ENCODE measurements at regions not wholly inside any gene's neighbourhood (a gene's known extent, or its start where the extent isn't known, plus 50 kb on each side); places are given as distances from the start of the nearest gene placed in this dataset.

DNA sequence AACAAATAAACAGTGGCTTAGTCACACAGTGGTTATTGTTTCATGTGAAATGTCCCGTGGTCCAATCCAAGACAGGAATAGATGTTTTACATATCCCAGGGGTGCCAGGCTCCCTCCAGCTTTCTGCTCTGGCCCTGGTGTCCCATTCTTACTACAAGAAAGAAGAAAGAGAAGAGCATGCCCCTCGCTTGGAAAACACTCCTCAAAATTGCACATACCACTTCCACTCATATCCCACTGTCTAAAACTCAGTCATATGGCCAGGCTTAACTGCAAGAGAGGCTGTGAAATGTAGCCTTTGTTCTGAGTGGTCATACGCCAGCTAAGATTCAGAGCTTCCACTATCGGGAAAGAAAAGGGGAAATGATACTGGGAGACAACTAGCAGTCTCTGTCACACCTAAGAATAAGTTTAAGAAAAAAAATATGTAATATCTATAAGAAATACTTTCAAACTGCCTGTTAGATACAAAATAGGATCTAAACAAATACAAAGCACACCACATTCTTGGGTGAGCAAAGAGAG lies 306.8 kb upstream of the FAM241A start:
- WGBS, 2 experiments (ENCODE audit: extremely low coverage in 2 of 2, insufficient read length in 1 of 2), result no CpG with 5 or more reads among the region's 4 CpGs
- Histone ChIP-seq H3K9me1 (ENCODE audit: insufficient read depth, low read length) (no peaks in the 10 kb centered on the region), H3K23ac (ENCODE audit: low read depth, low read length) (no peak overlapping the region), H4K8ac (ENCODE audit: low read depth in 2 of 2, low read length in 2 of 2) (no peak overlapping the region), H2AK5ac (ENCODE audit: low read depth, low read length) (no peak overlapping the region), H2AK9ac (replicated peaks; ENCODE audit: low read depth, low read length, poor library complexity) (no peak overlapping the region), H2BK120ac (ENCODE audit: low read depth, low read length) (no peak overlapping the region), H3K27me3 (ENCODE audit: control insufficient read depth, insufficient read depth, low read length) (no peaks in the 10 kb centered on the region), H4K20me1 (ENCODE audit: insufficient read depth, low read length) (no peaks in the 10 kb centered on the region), H2AFZ (replicated peaks; ENCODE audit: low read length, poor library complexity) (no peak overlapping the region), H2BK5ac (ENCODE audit: low read depth, low read length, poor library complexity, severe bottlenecking) (no peak overlapping the region), H3K56ac (ENCODE audit: extremely low read depth, insufficient read depth, low read length) (no peak overlapping the region), H3K36me3 (ENCODE audit: control insufficient read depth, insufficient read depth, low read length) (no peaks in the 10 kb centered on the region), H3K4me3 (ENCODE audit: insufficient read depth, low read depth, low read length) (no peak overlapping the region), H4K91ac (ENCODE audit: insufficient read depth, low read depth, low read length) (no peak overlapping the region), H2BK20ac (ENCODE audit: low read depth, low read length) (no peak overlapping the region), H3K79me1 (ENCODE audit: low read depth in 1 of 2, low read length in 2 of 2) (no peaks in the 10 kb centered on the region), H3K4me1 (ENCODE audit: control insufficient read depth, insufficient read depth, low read length) (no peaks in the 10 kb centered on the region), H3K14ac (replicated peaks; ENCODE audit: low read depth, low read length) (no peak overlapping the region), H3K27ac (ENCODE audit: insufficient read depth, low read length) (no peak overlapping the region), H3K4me2 (ENCODE audit: low read depth, low read length) (no peak overlapping the region), H3K9ac (ENCODE audit: low read depth, low read length) (no peak overlapping the region), H3K9me3 (ENCODE audit: control insufficient read depth, insufficient read depth, low read length) (no peaks in the 10 kb centered on the region), H4K5ac (ENCODE audit: low read depth, low read length) (no peak overlapping the region), H3K4ac (ENCODE audit: low read depth, low read length) (no peak overlapping the region), H2BK15ac (ENCODE audit: low read depth, low read length) (no peak overlapping the region), H3K18ac (ENCODE audit: low read depth, low read length) (no peak overlapping the region)
- no peak for TF ChIP-seq RAD21 (IDR thresholded peaks at IDR 0.05; ENCODE audit: low read length)
- TF ChIP-seq RCOR1 (IDR thresholded peaks at IDR 0.05; ENCODE audit: insufficient replicate concordance, low read length), result no peak
- no peak for TF ChIP-seq MAFK (IDR thresholded peaks at IDR 0.05; ENCODE audit: low read depth, low read length)
- TF ChIP-seq CHD1 (IDR thresholded peaks at IDR 0.05; ENCODE audit: low read depth, low read length), result no peak
- TF ChIP-seq CEBPB (IDR thresholded peaks at IDR 0.05; ENCODE audit: low read depth, low read length), result no peak
- TF ChIP-seq, protein P1, sequence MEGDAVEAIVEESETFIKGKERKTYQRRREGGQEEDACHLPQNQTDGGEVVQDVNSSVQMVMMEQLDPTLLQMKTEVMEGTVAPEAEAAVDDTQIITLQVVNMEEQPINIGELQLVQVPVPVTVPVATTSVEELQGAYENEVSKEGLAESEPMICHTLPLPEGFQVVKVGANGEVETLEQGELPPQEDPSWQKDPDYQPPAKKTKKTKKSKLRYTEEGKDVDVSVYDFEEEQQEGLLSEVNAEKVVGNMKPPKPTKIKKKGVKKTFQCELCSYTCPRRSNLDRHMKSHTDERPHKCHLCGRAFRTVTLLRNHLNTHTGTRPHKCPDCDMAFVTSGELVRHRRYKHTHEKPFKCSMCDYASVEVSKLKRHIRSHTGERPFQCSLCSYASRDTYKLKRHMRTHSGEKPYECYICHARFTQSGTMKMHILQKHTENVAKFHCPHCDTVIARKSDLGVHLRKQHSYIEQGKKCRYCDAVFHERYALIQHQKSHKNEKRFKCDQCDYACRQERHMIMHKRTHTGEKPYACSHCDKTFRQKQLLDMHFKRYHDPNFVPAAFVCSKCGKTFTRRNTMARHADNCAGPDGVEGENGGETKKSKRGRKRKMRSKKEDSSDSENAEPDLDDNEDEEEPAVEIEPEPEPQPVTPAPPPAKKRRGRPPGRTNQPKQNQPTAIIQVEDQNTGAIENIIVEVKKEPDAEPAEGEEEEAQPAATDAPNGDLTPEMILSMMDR (conservative IDR thresholded peaks at IDR 0.05; ENCODE audit: low read depth, low read length), result no peak
- TF ChIP-seq MAZ (IDR thresholded peaks at IDR 0.05; ENCODE audit: borderline replicate concordance, low read depth, low read length), result no peak
- no peak for TF ChIP-seq NFE2L2 (IDR thresholded peaks at IDR 0.05; ENCODE audit: low read depth, low read length)
- TF ChIP-seq, protein P2, sequence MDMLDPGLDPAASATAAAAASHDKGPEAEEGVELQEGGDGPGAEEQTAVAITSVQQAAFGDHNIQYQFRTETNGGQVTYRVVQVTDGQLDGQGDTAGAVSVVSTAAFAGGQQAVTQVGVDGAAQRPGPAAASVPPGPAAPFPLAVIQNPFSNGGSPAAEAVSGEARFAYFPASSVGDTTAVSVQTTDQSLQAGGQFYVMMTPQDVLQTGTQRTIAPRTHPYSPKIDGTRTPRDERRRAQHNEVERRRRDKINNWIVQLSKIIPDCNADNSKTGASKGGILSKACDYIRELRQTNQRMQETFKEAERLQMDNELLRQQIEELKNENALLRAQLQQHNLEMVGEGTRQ (IDR thresholded peaks at IDR 0.05; ENCODE audit: low read depth, low read length), result no peak
- no peak for TF ChIP-seq POLR2A (IDR thresholded peaks at IDR 0.05; ENCODE audit: low read depth, low read length)
- TF ChIP-seq FOS (IDR thresholded peaks at IDR 0.05; ENCODE audit: low read depth, low read length), result no peak
- no peak for TF ChIP-seq SMC3 (IDR thresholded peaks at IDR 0.05; ENCODE audit: low read depth, low read length)
- TF ChIP-seq MXI1 (IDR thresholded peaks at IDR 0.05; ENCODE audit: borderline replicate concordance, low read depth, low read length), result no peak
- TF ChIP-seq, protein P3, sequence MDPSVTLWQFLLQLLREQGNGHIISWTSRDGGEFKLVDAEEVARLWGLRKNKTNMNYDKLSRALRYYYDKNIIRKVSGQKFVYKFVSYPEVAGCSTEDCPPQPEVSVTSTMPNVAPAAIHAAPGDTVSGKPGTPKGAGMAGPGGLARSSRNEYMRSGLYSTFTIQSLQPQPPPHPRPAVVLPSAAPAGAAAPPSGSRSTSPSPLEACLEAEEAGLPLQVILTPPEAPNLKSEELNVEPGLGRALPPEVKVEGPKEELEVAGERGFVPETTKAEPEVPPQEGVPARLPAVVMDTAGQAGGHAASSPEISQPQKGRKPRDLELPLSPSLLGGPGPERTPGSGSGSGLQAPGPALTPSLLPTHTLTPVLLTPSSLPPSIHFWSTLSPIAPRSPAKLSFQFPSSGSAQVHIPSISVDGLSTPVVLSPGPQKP (IDR thresholded peaks at IDR 0.05; ENCODE audit: borderline replicate concordance, low read depth, low read length), result no peak
- no peak for TF ChIP-seq RFX5 (IDR thresholded peaks at IDR 0.05; ENCODE audit: low read depth, low read length)
- dilution Hi-C loops (cut with HindIII; ENCODE audit: low sequenced_read_pairs, unreplicated experiment), result no loop called here
- ChIA-PET CTCF (interaction anchor here (1.3 kb wide), 1 partner anchor 10 kb away, joined by 3 read pairs; no protein-coding TSS in a partner anchor), POLR2A (ENCODE audit: unreplicated experiment) (no interaction called here)
- ATAC-seq (ENCODE audit: low read depth) (no peak), DNase-seq (no peak)
- intact Hi-C loops (cut with micrococcal nuclease), result no loop called here
- no TSS peak for BruUV-seq (replicated peaks)
- in situ Hi-C loops (cut with MboI; ENCODE audit: low sequenced_read_pairs), result no loop called here

Measured in IMR-90 (cell line).